ENCODE measurements at regions not wholly inside any gene's neighbourhood (a gene's known extent, or its start where the extent isn't known, plus 50 kb on each side); places are given as distances from the start of the nearest gene placed in this dataset.
"Not testable (repeated sequence)": the region's sequence is repeated elsewhere in the genome, so short reads cannot be mapped to it uniquely, and the experiment has no call there.

GRCh38 chr16:18104412-18104811 is 232.1 kb downstream of the NPIPA8 start:
- not testable (repeated sequence) for H3K9me3 Mint-ChIP-seq, H3K27ac Mint-ChIP-seq, H3K4me3 Mint-ChIP-seq, H3K36me3 Mint-ChIP-seq, H3K27me3 Mint-ChIP-seq, H3K4me1 Mint-ChIP-seq

DNA sequence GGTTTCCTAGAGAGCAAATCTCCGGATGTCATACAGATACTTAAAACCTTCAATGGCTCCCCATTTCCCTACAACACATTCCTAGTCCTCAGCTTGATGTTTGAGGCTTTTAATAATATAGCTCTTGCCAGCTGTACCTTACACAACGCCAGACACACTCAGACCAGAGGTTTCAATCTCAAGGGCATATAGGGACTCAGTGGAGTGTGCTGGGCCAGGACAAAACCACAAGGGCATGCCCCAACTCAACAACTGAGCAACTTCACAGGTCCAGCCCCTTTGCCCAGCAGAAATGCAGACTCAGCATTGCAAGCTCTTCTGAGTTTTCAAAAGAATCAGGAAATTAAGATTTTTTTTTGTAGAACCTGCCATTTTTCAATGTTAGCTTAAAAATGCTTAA is 235.5 kb downstream of the NPIPA8 start:
- H3K4me1 Mint-ChIP-seq, H3K4me3 Mint-ChIP-seq, H3K27ac Mint-ChIP-seq, H3K27me3 Mint-ChIP-seq, H3K36me3 Mint-ChIP-seq, H3K9me3 Mint-ChIP-seq: not testable (repeated sequence)

DNA sequence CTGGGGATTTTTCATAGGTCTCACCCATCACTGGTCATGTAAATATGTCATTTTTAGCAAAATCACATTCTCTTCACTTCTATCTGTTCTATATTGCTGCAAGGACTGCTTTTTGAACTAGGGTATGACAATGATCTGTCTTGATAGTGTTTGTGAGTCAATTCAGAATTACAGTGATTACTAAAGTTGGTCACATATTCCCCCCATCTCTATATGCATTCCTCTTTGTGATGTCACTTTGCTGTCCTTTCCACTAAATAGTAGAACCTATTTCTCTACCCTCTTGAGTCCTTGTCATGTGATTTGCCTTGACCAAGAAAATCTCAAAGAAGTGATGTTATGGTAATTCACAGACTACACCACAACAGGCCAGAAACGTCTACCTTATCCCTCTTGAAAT is 243.9 kb downstream of the NPIPA8 start:
- H3K27me3 Mint-ChIP-seq, H3K4me3 Mint-ChIP-seq, H3K27ac Mint-ChIP-seq, H3K36me3 Mint-ChIP-seq, H3K4me1 Mint-ChIP-seq, H3K9me3 Mint-ChIP-seq: not testable (repeated sequence)

DNA sequence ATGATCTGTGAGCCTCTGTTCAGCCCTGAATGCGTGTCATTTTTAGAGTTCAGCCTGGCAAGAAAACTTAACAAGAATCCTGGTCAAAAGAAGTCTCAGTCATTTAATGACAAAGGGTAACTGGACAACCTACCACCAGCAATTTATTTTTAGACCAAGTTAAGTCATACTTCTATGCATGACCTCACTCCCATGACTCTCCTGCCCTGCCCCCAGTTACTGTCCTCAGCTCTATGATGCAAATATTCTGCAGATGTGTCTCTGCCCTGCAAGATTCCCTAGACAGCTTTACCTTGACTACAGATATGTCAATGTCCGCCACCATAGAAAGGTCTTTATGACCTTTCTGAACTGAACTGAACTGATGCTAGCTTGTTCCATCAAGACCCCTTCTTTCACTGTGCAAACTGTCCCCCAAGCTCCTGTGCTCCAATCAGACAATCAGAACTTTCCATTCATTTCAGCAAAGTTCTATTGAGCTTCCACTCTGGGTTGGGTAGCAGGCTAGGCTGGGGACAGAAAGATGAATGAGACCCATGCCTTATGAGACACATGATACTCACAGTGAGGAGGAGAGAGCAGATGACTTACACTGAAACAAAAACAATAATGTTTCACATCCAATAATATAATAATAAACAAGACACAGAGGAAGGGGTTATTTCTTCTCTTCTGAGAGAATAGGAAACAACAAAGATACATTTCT is 255.7 kb downstream of the NPIPA8 start:
- not testable (repeated sequence) for H3K4me1 Mint-ChIP-seq, H3K27ac Mint-ChIP-seq, H3K9me3 Mint-ChIP-seq, H3K4me3 Mint-ChIP-seq, H3K27me3 Mint-ChIP-seq, H3K36me3 Mint-ChIP-seq

GRCh38 chr16:18077910-18078309 is 258.6 kb downstream of the NPIPA8 start:
- not testable (repeated sequence) for H3K4me3 Mint-ChIP-seq, H3K27ac Mint-ChIP-seq, H3K36me3 Mint-ChIP-seq, H3K9me3 Mint-ChIP-seq, H3K27me3 Mint-ChIP-seq, H3K4me1 Mint-ChIP-seq

DNA sequence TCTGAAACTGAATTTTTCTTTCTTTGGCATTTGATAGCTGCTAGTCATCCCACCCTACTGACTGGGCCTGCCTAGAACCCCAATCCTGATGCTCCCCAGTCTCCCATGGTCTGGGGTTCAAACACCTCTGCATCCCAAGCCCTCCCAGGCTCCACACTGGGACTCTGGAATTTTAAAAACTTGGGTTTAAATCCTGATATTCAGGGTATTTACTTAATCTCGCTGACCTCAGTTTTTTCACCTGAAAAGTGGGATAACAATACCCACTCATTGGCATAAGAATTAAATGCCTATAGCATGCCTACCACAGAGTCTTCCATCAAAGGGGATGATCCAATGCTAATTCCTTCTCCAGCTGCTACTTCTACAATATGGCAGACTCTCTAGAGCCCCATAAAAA is 264.4 kb downstream of the NPIPA8 start:
- Mint-ChIP-seq H3K27ac (no peak overlapping the region), H3K4me3 (no peak overlapping the region), H3K27me3 (peaks cover 5% of the 10 kb centered on the region), H3K36me3 (no peaks in the 10 kb centered on the region), H3K9me3 (no peaks in the 10 kb centered on the region), H3K4me1 (no peaks in the 10 kb centered on the region)

- Mint-ChIP-seq H3K4me3 (no peak overlapping the region), H3K4me1 (no peaks in the 10 kb centered on the region), H3K36me3 (no peaks in the 10 kb centered on the region), H3K27ac (no peak overlapping the region), H3K9me3 (peaks cover 11% of the 10 kb centered on the region), H3K27me3 (peaks cover 10% of the 10 kb centered on the region)
These were observed 266.9 kb downstream of the NPIPA8 start for GRCh38 chr16:18069683-18070082.

DNA sequence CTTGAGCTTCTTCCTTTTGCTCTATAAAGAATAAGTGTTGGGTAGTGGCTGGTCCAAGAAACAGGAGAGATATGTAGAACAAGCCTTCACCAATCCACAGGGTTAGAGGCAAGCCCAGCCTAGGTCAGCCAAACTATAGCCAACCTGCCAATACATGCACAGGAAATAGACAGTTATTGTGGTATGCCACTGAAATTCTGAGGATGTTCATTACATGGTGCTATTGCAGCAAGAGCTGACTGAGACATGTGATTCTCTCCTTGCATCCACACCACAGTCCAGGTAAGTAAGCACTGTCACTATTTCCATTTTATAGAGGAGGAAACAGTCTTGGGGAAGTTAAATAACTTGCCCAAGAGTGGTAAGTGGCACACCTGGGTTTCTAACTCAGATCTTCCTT is 268.1 kb downstream of the NPIPA8 start:
- H3K36me3 Mint-ChIP-seq = no peaks in the 10 kb centered on the region
- no peak overlapping the region for H3K4me3 Mint-ChIP-seq
- H3K27ac Mint-ChIP-seq = no peak overlapping the region
- peaks cover 11% of the 10 kb centered on the region for H3K9me3 Mint-ChIP-seq
- peaks cover 11% of the 10 kb centered on the region for H3K27me3 Mint-ChIP-seq
- H3K4me1 Mint-ChIP-seq = no peaks in the 10 kb centered on the region

GRCh38 chr16:18062713-18063112 is 273.8 kb downstream of the NPIPA8 start:
- no peak overlapping the region for H3K4me3 Mint-ChIP-seq
- H3K36me3 Mint-ChIP-seq = no peaks in the 10 kb centered on the region
- H3K4me1 Mint-ChIP-seq = no peaks in the 10 kb centered on the region
- no peak overlapping the region for H3K27ac Mint-ChIP-seq
- peaks cover 11% of the 10 kb centered on the region for H3K9me3 Mint-ChIP-seq
- peaks cover 15% of the 10 kb centered on the region for H3K27me3 Mint-ChIP-seq

DNA sequence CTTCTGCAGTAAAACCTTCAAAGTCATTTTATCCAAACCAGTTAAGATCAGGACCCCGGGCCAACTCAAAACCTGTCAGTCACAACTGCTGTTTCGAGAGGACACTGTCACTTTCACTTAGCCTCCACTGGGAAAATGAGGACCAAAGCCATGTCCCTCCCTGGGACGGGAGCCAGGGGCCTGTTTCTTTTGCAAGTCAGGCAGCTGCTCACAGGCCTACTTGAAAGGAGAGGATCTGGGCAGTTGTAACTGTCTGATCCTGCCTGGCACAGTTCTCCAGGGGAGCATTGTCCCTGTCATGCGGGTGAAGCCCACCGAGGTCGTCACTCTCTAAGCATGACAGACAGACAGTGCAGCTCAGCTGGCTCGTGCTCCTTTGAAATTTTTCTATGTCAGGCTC is 276.2 kb downstream of the NPIPA8 start:
- H3K36me3 Mint-ChIP-seq = no peaks in the 10 kb centered on the region
- H3K4me1 Mint-ChIP-seq = no peaks in the 10 kb centered on the region
- H3K27ac Mint-ChIP-seq = no peak overlapping the region
- H3K9me3 Mint-ChIP-seq = peaks cover 4% of the 10 kb centered on the region
- H3K4me3 Mint-ChIP-seq = no peak overlapping the region
- H3K27me3 Mint-ChIP-seq = peaks cover 15% of the 10 kb centered on the region

DNA sequence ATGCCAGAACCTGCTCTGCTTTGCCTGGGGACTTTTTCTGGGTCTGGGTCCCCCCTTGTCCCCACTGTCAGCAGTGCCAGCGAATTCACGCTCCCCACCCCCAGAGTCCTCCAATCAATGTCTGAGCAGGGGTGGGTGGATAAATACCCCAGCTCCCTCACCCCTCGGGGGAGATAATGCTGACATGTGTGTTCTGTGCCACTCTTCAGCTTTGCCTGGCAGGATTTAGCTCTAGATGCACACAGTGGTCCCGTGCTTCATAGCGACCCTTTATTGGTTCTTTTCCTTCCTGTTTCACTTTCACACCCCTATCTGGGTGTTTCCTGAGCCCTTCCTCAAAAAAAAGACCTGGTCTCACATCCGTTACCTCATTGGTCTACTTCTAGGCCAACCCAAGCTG is 277.0 kb downstream of the NPIPA8 start:
- no peak overlapping the region for H3K4me3 Mint-ChIP-seq
- H3K9me3 Mint-ChIP-seq = no peaks in the 10 kb centered on the region
- H3K27ac Mint-ChIP-seq = no peak overlapping the region
- peaks cover 10% of the 10 kb centered on the region for H3K27me3 Mint-ChIP-seq
- H3K4me1 Mint-ChIP-seq = no peaks in the 10 kb centered on the region
- no peaks in the 10 kb centered on the region for H3K36me3 Mint-ChIP-seq

DNA sequence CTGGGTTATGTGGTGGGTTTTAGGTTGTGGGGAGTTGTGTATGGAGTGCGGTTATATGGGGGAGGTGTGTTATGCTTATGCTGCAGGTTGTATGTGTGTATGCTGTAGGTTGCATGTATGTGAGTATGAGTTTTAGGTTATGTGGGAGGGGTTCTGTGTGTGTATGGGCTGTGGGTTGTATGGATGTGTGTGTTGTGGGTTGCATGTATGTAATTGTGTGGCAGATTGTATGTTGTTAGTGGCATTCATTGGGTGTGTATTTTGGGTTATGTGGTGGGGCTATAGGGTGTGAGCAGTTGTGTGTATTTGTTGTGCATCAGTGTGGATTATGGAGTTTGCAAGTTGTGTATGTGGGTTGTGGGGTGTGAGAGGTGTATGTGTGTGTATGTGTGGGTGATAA is 277.4 kb downstream of the NPIPA8 start:
- Mint-ChIP-seq H3K4me1 (no peaks in the 10 kb centered on the region), H3K9me3 (no peaks in the 10 kb centered on the region), H3K36me3 (no peaks in the 10 kb centered on the region), H3K27me3 (peaks cover 10% of the 10 kb centered on the region), H3K4me3 (no peak overlapping the region), H3K27ac (no peak overlapping the region)

GRCh38 chr16:18055411-18055916 is 281.1 kb downstream of the NPIPA8 start:
- Mint-ChIP-seq H3K27ac (no peak overlapping the region), H3K36me3 (no peaks in the 10 kb centered on the region), H3K4me1 (no peaks in the 10 kb centered on the region), H3K27me3 (peaks cover 6% of the 10 kb centered on the region), H3K4me3 (no peak overlapping the region), H3K9me3 (no peaks in the 10 kb centered on the region)

GRCh38 chr16:18050777-18051176 is 285.8 kb downstream of the NPIPA8 start:
- Mint-ChIP-seq H3K27ac (no peak overlapping the region), H3K27me3 (peaks cover 8% of the 10 kb centered on the region), H3K4me1 (no peaks in the 10 kb centered on the region), H3K36me3 (no peaks in the 10 kb centered on the region), H3K9me3 (no peaks in the 10 kb centered on the region), H3K4me3 (no peak overlapping the region)

GRCh38 chr16:18050234-18050633 is 286.3 kb downstream of the NPIPA8 start:
- Mint-ChIP-seq H3K27me3 (peaks cover 8% of the 10 kb centered on the region), H3K36me3 (no peaks in the 10 kb centered on the region), H3K9me3 (no peaks in the 10 kb centered on the region), H3K27ac (no peak overlapping the region), H3K4me1 (no peaks in the 10 kb centered on the region), H3K4me3 (no peak overlapping the region)

DNA sequence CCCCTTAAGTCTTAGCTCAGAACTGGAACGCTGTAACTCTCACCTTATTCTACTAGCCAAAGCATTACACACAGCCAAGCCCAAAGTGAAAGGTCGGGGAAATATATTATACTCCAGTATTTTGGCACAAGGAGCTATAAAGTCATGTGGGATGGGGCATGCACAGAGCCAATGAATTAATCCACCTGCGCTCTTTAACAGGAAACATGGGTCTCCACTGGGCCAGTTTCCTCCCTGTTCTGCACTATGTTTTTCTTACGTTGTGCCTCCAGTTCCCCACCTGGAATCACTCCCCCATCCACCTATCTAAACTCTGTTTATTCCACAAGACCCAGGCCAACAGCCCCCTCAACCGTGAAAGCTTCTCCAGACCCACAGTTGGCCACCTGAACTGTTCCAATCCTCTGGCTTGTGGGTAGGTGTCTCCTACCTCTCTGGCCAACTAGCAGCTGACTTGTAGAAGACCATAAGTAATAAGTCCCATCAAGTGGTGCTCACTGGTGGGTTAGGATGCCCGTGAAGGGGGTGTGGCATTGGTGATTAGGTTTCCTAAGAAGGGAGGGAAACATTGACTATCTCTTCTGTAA is 286.9 kb downstream of the NPIPA8 start:
- H3K27me3 Mint-ChIP-seq = peaks cover 8% of the 10 kb centered on the region
- H3K9me3 Mint-ChIP-seq = no peaks in the 10 kb centered on the region
- H3K4me1 Mint-ChIP-seq = no peaks in the 10 kb centered on the region
- no peak overlapping the region for H3K4me3 Mint-ChIP-seq
- no peak overlapping the region for H3K27ac Mint-ChIP-seq
- no peaks in the 10 kb centered on the region for H3K36me3 Mint-ChIP-seq

Measured in activated naive CD4-positive, alpha-beta T cell treated with anti-CD3 and anti-CD28 coated beads, Interleukin-2, amount 50 U/mL, for 24 hours (primary cell).